ENCODE measurements at regions not wholly inside any gene's neighbourhood (a gene's known extent, or its start where the extent isn't known, plus 50 kb on each side); places are given as distances from the start of the nearest gene placed in this dataset.
"Not testable (repeated sequence)": the region's sequence is repeated elsewhere in the genome, so short reads cannot be mapped to it uniquely, and the experiment has no call there.

GRCh38 chr9:85331626-85332025, 410.1 kb downstream of the AGTPBP1 start:
- TF ChIP-seq CTCF (IDR thresholded peaks at IDR 0.05; ENCODE audit: low read depth, low read length): no peak
- no peak overlapping the region for H3K4me3 ChIP-seq (replicated peaks in 1 of 2; ENCODE audit: low read depth in 2 of 2, low read length in 2 of 2)
- no peak for DNase-seq (ENCODE audit: low read depth in 2 of 2)

- no peak for DNase-seq (ENCODE audit: low read depth in 2 of 2)
- no peak overlapping the region for H3K4me3 ChIP-seq (replicated peaks in 1 of 2; ENCODE audit: low read depth in 2 of 2, low read length in 2 of 2)
- no peak for TF ChIP-seq CTCF (IDR thresholded peaks at IDR 0.05; ENCODE audit: low read depth, low read length)
Observed at GRCh38 chr9:85322592-85322991, 419.2 kb downstream of the AGTPBP1 start.

GRCh38 chr9:85321561-85321960, 420.2 kb downstream of the AGTPBP1 start:
- no peak for TF ChIP-seq CTCF (IDR thresholded peaks at IDR 0.05; ENCODE audit: low read depth, low read length)
- no peak overlapping the region for H3K4me3 ChIP-seq (replicated peaks in 1 of 2; ENCODE audit: low read depth in 2 of 2, low read length in 2 of 2)
- no peak for DNase-seq (ENCODE audit: low read depth in 2 of 2)

- no peak for TF ChIP-seq CTCF (IDR thresholded peaks at IDR 0.05; ENCODE audit: low read depth, low read length)
- no peak for DNase-seq (ENCODE audit: low read depth in 2 of 2)
- no peak overlapping the region for H3K4me3 ChIP-seq (replicated peaks in 1 of 2; ENCODE audit: low read depth in 2 of 2, low read length in 2 of 2)
Observed at GRCh38 chr9:85319936-85320656, 421.7 kb downstream of the AGTPBP1 start.

- not testable (repeated sequence) for DNase-seq (ENCODE audit: low read depth in 2 of 2); H3K4me3 ChIP-seq (replicated peaks in 1 of 2; ENCODE audit: low read depth in 2 of 2, low read length in 2 of 2)
Observed at GRCh38 chr9:85315535-85315934, 426.2 kb downstream of the AGTPBP1 start.

DNA sequence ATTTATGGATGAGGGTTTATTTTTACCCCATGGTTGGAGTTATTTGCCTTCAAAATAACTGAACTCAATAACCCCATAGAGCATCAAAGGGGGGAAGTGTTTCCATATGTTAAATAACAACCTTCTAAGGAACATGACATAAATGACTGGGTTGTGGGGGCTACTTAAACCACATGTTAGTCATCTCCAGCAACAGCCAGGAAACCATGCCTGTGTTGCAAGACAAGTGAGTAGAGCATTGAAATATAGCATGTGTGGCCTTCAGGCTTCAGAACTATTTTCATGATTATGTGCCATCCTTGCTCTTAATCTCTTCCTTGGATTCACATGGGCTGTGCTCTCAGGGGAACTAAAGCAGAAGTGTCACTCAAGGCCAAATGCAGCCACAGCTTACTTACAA, 431.2 kb downstream of the AGTPBP1 start:
- TF ChIP-seq CTCF (IDR thresholded peaks at IDR 0.05; ENCODE audit: low read depth, low read length): no peak
- peak in 1 of 2 donors; percentile 0 for DNase-seq (ENCODE audit: low read depth in 2 of 2)
- H3K4me3 ChIP-seq (replicated peaks in 1 of 2; ENCODE audit: low read depth in 2 of 2, low read length in 2 of 2): no peak overlapping the region

GRCh38 chr9:85303757-85304134, 438.0 kb downstream of the AGTPBP1 start:
- DNase-seq (ENCODE audit: low read depth in 2 of 2): no peak
- TF ChIP-seq CTCF (IDR thresholded peaks at IDR 0.05; ENCODE audit: low read depth, low read length): no peak
- no peak overlapping the region for H3K4me3 ChIP-seq (replicated peaks in 1 of 2; ENCODE audit: low read depth in 2 of 2, low read length in 2 of 2)

Measured in cardiac fibroblast (primary cell).